Liver (tissue), 8 donors: ENCODE measurements at regions not wholly inside any gene's neighbourhood (a gene's known extent, or its start where the extent isn't known, plus 50 kb on each side); places are given as distances from the start of the nearest gene placed in this dataset.

Source experiments
- DNase-seq: peaks from one replicate; pipeline ENCODE4 v3.0.0-alpha.2; 2017; ENCODE audit warnings: low spot score
- H3K27ac ChIP-seq, 2 donors: one replicate each; pipeline ENCODE4 v1.7.0; 2013; ENCODE audit warnings: inconsistent platforms in 2 of 2, low read length in 2 of 2, control low read depth in 1 of 2, low read depth in 1 of 2, mild to moderate bottlenecking in 1 of 2
- H3K27me3 ChIP-seq, 4 donors: one replicate each; pipeline versions ENCODE4 v1.6.1 to v1.7.0; 2013; ENCODE audit warnings: low read length in 3 of 4, inconsistent platforms in 1 of 4, mild to moderate bottlenecking in 1 of 4, moderate library complexity in 1 of 4; ENCODE audit not compliant: control insufficient read depth in 4 of 4, insufficient read depth in 4 of 4
- H3K36me3 ChIP-seq, 4 donors: one replicate each; pipeline versions ENCODE4 v1.6.1 to v1.7.0; 2013; ENCODE audit warnings: low read length in 3 of 4, mild to moderate bottlenecking in 3 of 4, low read depth in 1 of 4, moderate library complexity in 1 of 4; ENCODE audit not compliant: control insufficient read depth in 4 of 4, insufficient read depth in 3 of 4
- H3K4me1 ChIP-seq, 4 donors: one replicate each; pipeline versions ENCODE4 v1.6.1 to v1.7.0; 2013; ENCODE audit warnings: low read length in 3 of 4, mild to moderate bottlenecking in 3 of 4, moderate library complexity in 1 of 4; ENCODE audit not compliant: control insufficient read depth in 4 of 4, insufficient read depth in 4 of 4
- H3K4me3 ChIP-seq, 3 donors: one replicate each; pipeline versions ENCODE4 v1.6.1 to v1.7.0; 2013; ENCODE audit warnings: low read length in 3 of 3, control low read depth in 1 of 3, low read depth in 1 of 3, mild to moderate bottlenecking in 1 of 3
- H3K9ac ChIP-seq, 2 donors: one replicate each; pipeline ENCODE4 v1.7.0; 2013; ENCODE audit warnings: low read length in 2 of 2, mild to moderate bottlenecking in 2 of 2, moderate library complexity in 2 of 2, control low read depth in 1 of 2, low read depth in 1 of 2
- H3K9me3 ChIP-seq, 4 donors: one replicate each; pipeline versions ENCODE4 v1.6.1 to v1.7.0; 2013; ENCODE audit warnings: low read length in 3 of 4; ENCODE audit not compliant: control insufficient read depth in 4 of 4
- ATF3 ChIP-seq: IDR thresholded peaks from 2 replicates; pipeline ENCODE4 v1.6.1; 2016; ENCODE audit warnings: antibody characterized with exemption
- CTCF ChIP-seq: fragments of 150-350 bp; IDR thresholded peaks from 2 replicates; pipeline ENCODE4 v1.5.1; 2017; ENCODE audit warnings: improper control_type of control experiment, low read depth, low read length; ENCODE audit not compliant: missing input control
- EGR1 ChIP-seq, 2 donors: IDR thresholded peaks; 2 replicates each; pipeline ENCODE4 v1.6.1; 2016 to 2018; ENCODE audit warnings: antibody characterized with exemption in 2 of 2, low read depth in 2 of 2
- FOXA1 ChIP-seq: IDR thresholded peaks from 2 replicates; pipeline ENCODE4 v1.6.1; 2016; ENCODE audit warnings: antibody characterized with exemption
- FOXA2 ChIP-seq: IDR thresholded peaks from 2 replicates; pipeline ENCODE4 v1.6.1; 2016; ENCODE audit warnings: antibody characterized with exemption
- GABPA ChIP-seq, 2 donors: IDR thresholded peaks in 1 of 2; conservative IDR thresholded peaks in 1 of 2; 2 replicates each; pipeline ENCODE4 v1.6.1; 2016; ENCODE audit warnings: antibody characterized with exemption in 2 of 2, mild to moderate bottlenecking in 1 of 2, moderate library complexity in 1 of 2
- HNF4A ChIP-seq, 2 donors: conservative IDR thresholded peaks; 2 replicates each; pipeline ENCODE4 v1.6.1; 2016; ENCODE audit warnings: antibody characterized with exemption in 2 of 2, mild to moderate bottlenecking in 2 of 2
- HNF4G ChIP-seq: IDR thresholded peaks from 2 replicates; pipeline ENCODE4 v1.6.1; 2016; ENCODE audit warnings: antibody characterized with exemption
- JUND ChIP-seq, 2 donors: IDR thresholded peaks; 2 replicates each; pipeline ENCODE4 v1.6.1; 2016; ENCODE audit warnings: antibody characterized with exemption in 2 of 2
- MAX ChIP-seq: IDR thresholded peaks from 2 replicates; pipeline ENCODE4 v1.6.1; 2016; ENCODE audit warnings: antibody characterized with exemption
- NR2F2 ChIP-seq: IDR thresholded peaks from 2 replicates; pipeline ENCODE4 v1.6.1; 2016; ENCODE audit warnings: antibody characterized with exemption
- RAD21 ChIP-seq, 2 donors: IDR thresholded peaks; 2 replicates each; pipeline ENCODE4 v1.6.1; 2016; ENCODE audit warnings: antibody characterized with exemption in 2 of 2, mild to moderate bottlenecking in 2 of 2
- REST ChIP-seq: IDR thresholded peaks from 2 replicates; pipeline ENCODE4 v1.6.1; 2016; ENCODE audit warnings: antibody characterized with exemption, mild to moderate bottlenecking
- RXRA ChIP-seq, 2 donors: IDR thresholded peaks; 2 replicates each; pipeline ENCODE4 v1.6.1; 2017 to 2018; ENCODE audit warnings: antibody characterized with exemption in 2 of 2, mild to moderate bottlenecking in 1 of 2
- SP1 ChIP-seq: IDR thresholded peaks from 2 replicates; pipeline ENCODE4 v1.6.1; 2018; ENCODE audit warnings: antibody characterized with exemption, mild to moderate bottlenecking
- TAF1 ChIP-seq: conservative IDR thresholded peaks from 2 replicates; pipeline ENCODE4 v1.6.1; 2016; ENCODE audit warnings: antibody characterized with exemption, mild to moderate bottlenecking
- YY1 ChIP-seq: IDR thresholded peaks from 2 replicates; pipeline ENCODE4 v1.6.1; 2016; ENCODE audit warnings: antibody characterized with exemption, mild to moderate bottlenecking
- ZBTB33 ChIP-seq: IDR thresholded peaks from 2 replicates; pipeline ENCODE4 v1.6.1; 2016; ENCODE audit warnings: antibody characterized with exemption
- WGBS: extraction: QIAGEN DNeasy Blood & Tissue Kit; methylation state at CpG from one replicate; pipeline ENCODE4 v1.1.7; 2013; 5-methylcytosine and 5-hydroxymethylcytosine counted together
- donor health status: healthy.
- donor health status: healthy.
- donor health status: healthy.
- donor health status: healthy.
- donor health status: healthy.

GRCh38 chr22:47449508-47450270 lies 687.2 kb downstream of the TBC1D22A start (continued):
- TF ChIP-seq ZBTB33 (no peak), CTCF (no peak)

GRCh38 chr22:47448231-47449223 lies 686.1 kb downstream of the TBC1D22A start:
- no peaks in the 10 kb centered on the region for H3K4me1 ChIP-seq
- H3K4me3 ChIP-seq: no peak overlapping the region
- no peak for DNase-seq
- H3K27me3 ChIP-seq: peaks cover 0 to 2% (median 0%) of the 10 kb centered on the region in 4 donors
- TF ChIP-seq FOXA1 (no peak), CTCF (no peak), EGR1 (IDR thresholded peaks at IDR 0.05; ENCODE audit: low read depth in 2 of 2) (no peak), YY1 (no peak), RXRA (IDR thresholded peaks at IDR 0.05) (no peak), JUND (IDR thresholded peaks at IDR 0.05) (no peak), REST (no peak), NR2F2 (no peak), GABPA (IDR thresholded peaks at IDR 0.05 in 1 of 2, conservative IDR thresholded peaks at IDR 0.05 in 1 of 2) (no peak), ZBTB33 (no peak), SP1 (no peak), TAF1 (no peak), HNF4A (conservative IDR thresholded peaks at IDR 0.05) (no peak), MAX (no peak), ATF3 (no peak), RAD21 (IDR thresholded peaks at IDR 0.05) (no peak), FOXA2 (no peak), HNF4G (no peak)
- 78% methylated on average over 19 of the region's 19 CpGs for WGBS
- H3K9ac ChIP-seq: no peak overlapping the region
- H3K36me3 ChIP-seq: no peaks in the 10 kb centered on the region
- H3K27ac ChIP-seq: no peak overlapping the region
- H3K9me3 ChIP-seq: peaks cover 0 to under 1% (median 0%) of the 10 kb centered on the region in 4 donors
